Activated naive CD4-positive, alpha-beta T cell treated with anti-CD3 and anti-CD28 coated beads for 36 hours (primary cell): ENCODE measurements at regions not wholly inside any gene's neighbourhood (a gene's known extent, or its start where the extent isn't known, plus 50 kb on each side); places are given as distances from the start of the nearest gene placed in this dataset.

ENCODE experiments used
- CTCF ChIA-PET: fragments of 350-600 bp; sonication (Branson Sonifier 250); formaldehyde crosslinking; loops from one replicate; lab custom pipeline; 2021; ENCODE audit warnings: antibody characterized with exemption; lab: Charles Lee
- DNase-seq: peaks from one replicate; pipeline ENCODE4 v3.0.0-alpha.2; 2020
- H3K27ac Mint-ChIP-seq: one replicate; pipeline ENCODE4 v1.8.0; 2021; ENCODE audit warnings: mild to moderate bottlenecking, mixed read lengths
- H3K27me3 Mint-ChIP-seq: one replicate; pipeline ENCODE4 v1.8.0; 2021; ENCODE audit warnings: low read depth, mixed read lengths
- H3K36me3 Mint-ChIP-seq: one replicate; pipeline ENCODE4 v1.8.0; 2021; ENCODE audit warnings: low read depth, mixed read lengths
- H3K4me1 Mint-ChIP-seq: one replicate; pipeline ENCODE4 v1.8.0; 2021; ENCODE audit warnings: low read depth, mixed read lengths
- H3K4me3 Mint-ChIP-seq: one replicate; pipeline ENCODE4 v1.8.0; 2021; ENCODE audit warnings: mild to moderate bottlenecking, moderate library complexity, mixed read lengths
- H3K9me3 Mint-ChIP-seq: one replicate; pipeline ENCODE4 v1.8.0; 2021; ENCODE audit warnings: mixed read lengths
- intact Hi-C: fragments of 100-400 bp; cut with micrococcal nuclease; formaldehyde crosslinking; loops from one replicate; pipeline ENCODE4 v1.15.1; 2023

- Mint-ChIP-seq H3K4me3 (no peak overlapping the region), H3K27ac (no peak overlapping the region), H3K36me3 (no peaks in the 10 kb centered on the region), H3K27me3 (peaks cover 6% of the 10 kb centered on the region), H3K9me3 (no peaks in the 10 kb centered on the region), H3K4me1 (no peaks in the 10 kb centered on the region)
- CTCF ChIA-PET: interaction anchor here (0.6 kb wide), 1 partner anchor 33 kb away, joined by 3 read pairs; no protein-coding TSS in a partner anchor
- DNase-seq: no peak
- intact Hi-C loops: no loop called here
These were observed 264.7 kb downstream of the IRS2 start for GRCh38 chr13:109521719-109522118.

DNA sequence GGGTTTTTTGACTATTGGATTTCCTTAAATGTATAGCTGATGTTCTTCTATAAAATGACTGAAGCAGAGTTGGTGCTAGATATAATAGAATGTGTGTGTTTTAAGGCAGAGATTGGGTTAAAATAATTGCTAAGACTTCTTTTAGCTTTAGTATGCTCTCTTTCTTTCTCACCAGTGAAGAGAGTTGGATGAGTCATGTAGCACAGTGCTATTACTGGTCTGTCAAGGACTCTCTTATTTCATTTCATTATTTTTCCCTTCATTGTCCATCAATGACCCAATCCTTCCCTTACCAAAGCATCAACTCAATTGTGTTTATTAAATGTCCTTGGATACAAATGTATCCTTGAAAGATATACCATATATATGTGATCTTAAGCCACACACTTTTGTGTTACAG lies 268.9 kb downstream of the IRS2 start:
- no peaks in the 10 kb centered on the region for H3K27me3 Mint-ChIP-seq
- no peaks in the 10 kb centered on the region for H3K4me1 Mint-ChIP-seq
- no peak overlapping the region for H3K4me3 Mint-ChIP-seq
- DNase-seq: no peak
- CTCF ChIA-PET: interaction anchor here (0.6 to 0.7 kb wide), 2 partner anchors 486 to 1186 kb away, joined by 3 read pairs; no protein-coding TSS in a partner anchor
- no peaks in the 10 kb centered on the region for H3K36me3 Mint-ChIP-seq
- no peak overlapping the region for H3K27ac Mint-ChIP-seq
- intact Hi-C loops: no loop called here
- H3K9me3 Mint-ChIP-seq: no peaks in the 10 kb centered on the region

DNA sequence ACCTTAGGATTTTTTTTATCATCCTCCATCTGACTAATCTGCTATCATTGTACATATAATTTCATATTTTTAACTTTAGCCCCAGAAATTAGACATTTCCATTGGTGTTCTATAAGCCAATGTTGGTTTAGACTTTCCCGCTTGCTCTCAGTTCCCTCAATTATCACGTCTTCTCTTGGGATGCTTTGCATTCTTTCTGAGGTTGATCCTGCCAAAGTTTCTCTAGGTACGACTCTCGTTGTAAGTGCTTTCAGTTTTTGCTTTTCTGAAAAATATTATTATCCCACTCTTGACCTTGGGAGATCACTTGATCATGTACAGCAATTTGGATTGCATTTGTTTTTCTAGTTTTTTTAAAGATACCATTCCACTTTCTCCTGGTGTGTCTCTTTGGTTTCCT lies 270.2 kb downstream of the IRS2 start:
- no peak for DNase-seq
- H3K4me3 Mint-ChIP-seq: no peak overlapping the region
- no peak overlapping the region for H3K27ac Mint-ChIP-seq
- peaks cover 5% of the 10 kb centered on the region for H3K27me3 Mint-ChIP-seq
- no peaks in the 10 kb centered on the region for H3K36me3 Mint-ChIP-seq
- intact Hi-C loops: no loop called here
- H3K4me1 Mint-ChIP-seq: peaks cover 4% of the 10 kb centered on the region
- CTCF ChIA-PET: interaction anchor here (0.6 kb wide), 1 partner anchor 86 kb away, joined by 3 read pairs; no protein-coding TSS in a partner anchor
- no peaks in the 10 kb centered on the region for H3K9me3 Mint-ChIP-seq

GRCh38 chr13:109510013-109510412 lies 276.4 kb downstream of the IRS2 start:
- H3K27ac Mint-ChIP-seq: no peak overlapping the region
- no peaks in the 10 kb centered on the region for H3K9me3 Mint-ChIP-seq
- H3K36me3 Mint-ChIP-seq: no peaks in the 10 kb centered on the region
- DNase-seq: no peak
- intact Hi-C loops: no loop called here
- no peak overlapping the region for H3K4me3 Mint-ChIP-seq
- CTCF ChIA-PET: no interaction called here
- H3K27me3 Mint-ChIP-seq: peaks cover 17% of the 10 kb centered on the region
- H3K4me1 Mint-ChIP-seq: peaks cover 4% of the 10 kb centered on the region

- Mint-ChIP-seq H3K9me3 (no peaks in the 10 kb centered on the region), H3K27ac (no peak overlapping the region), H3K4me1 (peaks cover 4% of the 10 kb centered on the region), H3K36me3 (no peaks in the 10 kb centered on the region), H3K27me3 (peaks cover 17% of the 10 kb centered on the region), H3K4me3 (no peak overlapping the region)
- DNase-seq: no peak
- CTCF ChIA-PET: no interaction called here
- intact Hi-C loops: no loop called here
These were observed 277.1 kb downstream of the IRS2 start for GRCh38 chr13:109509154-109509900.

DNA sequence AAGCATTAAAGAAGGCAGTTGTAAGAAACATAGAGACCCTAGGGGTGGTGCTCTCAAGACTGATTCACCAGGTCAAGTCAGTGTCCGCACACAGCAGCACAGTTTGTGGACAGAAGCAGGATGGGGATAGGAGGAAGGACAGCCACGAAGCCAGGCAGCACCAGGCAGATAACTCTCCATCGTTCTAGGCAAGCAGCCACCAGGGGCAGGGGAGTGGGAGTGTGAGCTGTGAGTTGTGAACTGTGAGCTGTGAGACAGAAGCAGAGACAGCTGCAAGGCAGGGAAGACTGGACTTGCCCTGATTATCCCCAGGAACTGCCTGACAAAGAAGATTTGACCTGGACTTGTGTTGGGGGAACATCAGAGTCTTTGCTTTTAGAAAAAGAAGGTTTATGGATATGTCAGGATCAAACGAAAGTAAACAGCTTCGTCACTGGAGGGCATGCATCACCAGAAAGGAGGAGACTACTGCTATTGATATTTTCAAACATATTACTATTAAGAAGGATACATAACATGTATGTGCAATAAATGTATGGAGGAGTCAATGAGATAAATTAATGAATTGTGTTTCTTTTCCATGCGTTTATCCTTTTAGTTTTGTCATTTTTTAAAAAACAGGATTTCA lies 286.1 kb downstream of the IRS2 start:
- H3K27me3 Mint-ChIP-seq: peaks cover 6% of the 10 kb centered on the region
- no peaks in the 10 kb centered on the region for H3K36me3 Mint-ChIP-seq
- H3K27ac Mint-ChIP-seq: no peak overlapping the region
- CTCF ChIA-PET: no interaction called here
- peaks cover 6% of the 10 kb centered on the region for H3K9me3 Mint-ChIP-seq
- no peak for DNase-seq
- intact Hi-C loops: no loop called here
- H3K4me1 Mint-ChIP-seq: no peaks in the 10 kb centered on the region
- no peak overlapping the region for H3K4me3 Mint-ChIP-seq

DNA sequence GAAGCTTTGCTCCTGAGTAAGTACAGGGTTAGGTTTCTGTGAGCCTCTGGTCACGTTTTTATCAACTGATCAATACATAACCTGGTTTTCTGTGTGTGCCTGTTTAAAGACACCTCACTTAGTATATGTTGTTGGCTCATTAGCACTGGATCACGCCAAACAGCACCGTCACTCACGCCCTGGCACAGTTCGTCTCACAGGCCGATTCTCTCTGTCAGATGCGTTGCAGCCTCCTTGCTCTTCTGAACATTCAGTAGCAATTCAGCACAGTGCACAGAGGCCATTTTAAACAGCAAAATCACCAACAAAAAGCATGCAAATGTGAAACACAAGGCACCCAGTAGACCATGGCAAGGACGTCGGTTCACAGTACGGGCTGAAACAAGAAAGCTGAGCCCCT lies 288.5 kb downstream of the IRS2 start:
- no peak overlapping the region for H3K4me3 Mint-ChIP-seq
- intact Hi-C loops: no loop called here
- no peaks in the 10 kb centered on the region for H3K4me1 Mint-ChIP-seq
- DNase-seq: no peak
- H3K27me3 Mint-ChIP-seq: peaks cover 6% of the 10 kb centered on the region
- H3K9me3 Mint-ChIP-seq: no peaks in the 10 kb centered on the region
- CTCF ChIA-PET: no interaction called here
- H3K36me3 Mint-ChIP-seq: no peaks in the 10 kb centered on the region
- H3K27ac Mint-ChIP-seq: no peak overlapping the region

DNA sequence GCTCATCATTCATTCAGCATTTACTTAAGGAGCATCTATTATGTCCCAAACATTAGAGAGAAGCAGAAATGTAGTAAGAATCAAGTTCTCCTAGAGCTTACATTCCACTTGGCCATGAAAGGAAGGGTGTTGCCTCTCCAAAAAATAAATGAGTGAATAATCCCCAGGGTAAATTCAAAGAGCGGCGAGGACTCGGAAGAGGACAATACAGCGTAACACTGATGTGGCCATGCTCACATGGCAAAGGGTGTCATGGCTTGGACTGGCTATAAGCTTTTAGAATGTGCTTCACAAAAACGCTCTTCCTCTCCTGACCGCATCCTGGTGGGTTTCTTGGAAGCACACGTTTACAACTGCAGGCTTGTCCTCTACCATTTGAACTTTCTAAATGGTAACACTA lies 290.2 kb downstream of the IRS2 start:
- H3K4me3 Mint-ChIP-seq: no peak overlapping the region
- no peaks in the 10 kb centered on the region for H3K4me1 Mint-ChIP-seq
- CTCF ChIA-PET: no interaction called here
- H3K36me3 Mint-ChIP-seq: no peaks in the 10 kb centered on the region
- H3K27ac Mint-ChIP-seq: no peak overlapping the region
- H3K27me3 Mint-ChIP-seq: peaks cover 6% of the 10 kb centered on the region
- DNase-seq: no peak
- H3K9me3 Mint-ChIP-seq: no peaks in the 10 kb centered on the region
- intact Hi-C loops: no loop called here

DNA sequence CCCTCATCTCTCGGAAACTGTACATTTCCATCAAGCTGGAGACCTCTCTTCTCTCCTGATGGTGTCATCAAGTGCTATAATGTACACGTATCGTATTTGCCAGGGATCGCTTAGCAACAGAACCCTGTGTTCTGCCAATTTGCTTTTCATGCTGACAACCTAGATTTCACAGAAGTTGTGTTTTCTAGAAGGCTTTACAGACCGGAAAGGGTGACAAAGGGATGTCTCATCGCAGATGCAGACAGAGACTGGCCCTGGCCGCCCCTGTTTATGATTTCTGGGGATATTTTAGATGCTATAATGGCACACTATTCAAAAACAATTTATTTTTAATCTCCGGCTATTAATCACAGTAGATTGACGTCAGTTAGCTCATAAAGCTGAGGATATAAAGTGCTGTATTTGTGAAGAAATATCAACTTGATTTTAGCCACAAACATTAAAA lies 291.4 kb downstream of the IRS2 start:
- CTCF ChIA-PET: no interaction called here
- H3K9me3 Mint-ChIP-seq: no peaks in the 10 kb centered on the region
- no peaks in the 10 kb centered on the region for H3K36me3 Mint-ChIP-seq
- peaks cover 6% of the 10 kb centered on the region for H3K27me3 Mint-ChIP-seq
- intact Hi-C loops: no loop called here
- no peak overlapping the region for H3K27ac Mint-ChIP-seq
- no peak overlapping the region for H3K4me3 Mint-ChIP-seq
- DNase-seq: no peak
- H3K4me1 Mint-ChIP-seq: no peaks in the 10 kb centered on the region

- CTCF ChIA-PET: no interaction called here
- Mint-ChIP-seq H3K4me3 (no peak overlapping the region), H3K27me3 (no peaks in the 10 kb centered on the region), H3K9me3 (no peaks in the 10 kb centered on the region), H3K36me3 (no peaks in the 10 kb centered on the region), H3K4me1 (no peaks in the 10 kb centered on the region), H3K27ac (no peak overlapping the region)
- no peak for DNase-seq
- intact Hi-C loops: no loop called here
These were observed 301.1 kb downstream of the IRS2 start for GRCh38 chr13:109485136-109485794.

DNA sequence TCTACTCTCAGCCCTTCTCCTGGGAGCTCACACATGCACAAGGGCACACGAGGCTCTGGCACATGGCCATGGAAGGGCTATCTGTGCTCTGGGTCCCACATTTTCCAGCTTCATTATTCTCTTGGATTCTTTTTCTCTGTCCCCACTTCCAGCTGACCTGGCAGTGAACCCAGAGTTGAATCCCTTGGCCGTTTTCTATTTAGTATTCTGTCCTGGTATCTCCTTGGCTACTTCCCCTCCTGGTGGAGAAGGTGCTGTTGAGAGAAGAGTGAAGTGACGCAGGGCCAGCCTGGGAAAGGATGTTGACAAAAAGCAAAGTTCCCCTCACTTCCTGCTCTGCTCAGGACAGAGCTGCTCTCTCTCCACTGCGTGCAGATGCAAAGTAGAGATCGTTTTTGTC lies 303.1 kb downstream of the IRS2 start:
- Mint-ChIP-seq H3K4me3 (no peak overlapping the region), H3K27me3 (peaks cover 5% of the 10 kb centered on the region), H3K9me3 (no peaks in the 10 kb centered on the region), H3K36me3 (no peaks in the 10 kb centered on the region), H3K27ac (no peak overlapping the region), H3K4me1 (no peaks in the 10 kb centered on the region)
- CTCF ChIA-PET: no interaction called here
- intact Hi-C loops: no loop called here
- DNase-seq: no peak

DNA sequence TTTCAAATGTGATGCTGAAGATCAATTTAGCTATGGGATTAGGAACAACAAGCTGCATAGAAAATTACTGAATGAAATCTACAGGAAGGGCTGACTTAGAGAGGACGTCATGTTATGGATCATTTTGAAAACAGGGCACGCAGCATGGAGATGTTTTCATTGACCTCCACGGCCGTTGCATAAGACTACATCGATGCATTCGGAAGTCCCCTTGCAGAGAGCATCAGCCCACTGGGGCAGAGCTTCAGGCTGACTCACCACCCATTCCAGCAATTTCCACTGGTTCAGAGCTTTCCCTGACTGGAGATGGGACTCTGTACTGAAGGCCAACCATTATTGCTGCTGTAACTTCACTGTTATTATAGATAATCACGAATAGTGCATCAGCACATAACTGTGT lies 305.3 kb downstream of the IRS2 start:
- Mint-ChIP-seq H3K27me3 (peaks cover 10% of the 10 kb centered on the region), H3K4me3 (no peak overlapping the region), H3K27ac (no peak overlapping the region), H3K9me3 (no peaks in the 10 kb centered on the region), H3K4me1 (no peaks in the 10 kb centered on the region), H3K36me3 (no peaks in the 10 kb centered on the region)
- intact Hi-C loops: no loop called here
- DNase-seq: no peak
- CTCF ChIA-PET: no interaction called here
